ENCODE measurements at regions not wholly inside any gene's neighbourhood (a gene's known extent, or its start where the extent isn't known, plus 50 kb on each side); places are given as distances from the start of the nearest gene placed in this dataset.

DNA sequence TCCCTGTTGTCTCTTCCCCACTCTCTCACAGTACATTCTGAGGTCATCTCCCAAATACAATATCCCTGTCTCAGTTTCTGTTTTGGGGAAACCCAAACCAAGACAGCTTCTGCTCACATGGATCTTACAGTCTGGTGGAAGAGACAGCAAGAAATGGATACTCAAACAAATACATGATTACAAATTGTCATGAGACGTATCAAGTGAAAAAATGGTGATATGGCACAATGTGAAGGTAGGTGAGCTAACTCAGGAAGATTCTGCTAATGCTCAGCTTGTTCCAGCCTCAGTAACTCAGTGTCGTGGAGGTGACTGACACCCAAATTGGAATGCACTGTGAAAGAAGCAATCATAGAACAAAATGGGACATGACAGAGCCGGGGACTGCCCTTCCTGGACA lies 68.3 kb downstream of the CHST1 start:
- DNase-seq = no peak

DNA sequence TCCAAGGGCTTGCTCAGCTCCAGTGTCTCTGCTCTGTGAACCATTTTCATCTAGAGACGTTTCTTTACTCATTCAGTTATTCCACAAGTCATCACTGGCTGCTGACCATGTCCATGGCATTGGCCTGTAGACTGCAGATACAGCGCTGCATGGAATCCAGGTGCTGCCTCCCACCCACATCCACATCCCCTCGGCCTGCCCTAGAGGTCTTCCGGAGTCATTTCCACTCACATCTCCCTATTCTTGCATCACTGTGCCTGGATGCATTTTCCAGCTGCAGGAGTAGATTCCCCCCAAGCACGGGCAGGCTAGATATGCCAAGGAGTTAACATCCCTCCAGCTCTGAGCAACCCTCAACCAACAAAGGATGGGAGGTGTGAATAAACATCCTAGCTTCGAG lies 68.9 kb downstream of the CHST1 start:
- DNase-seq = no peak

- no peak for DNase-seq
Measured at GRCh38 chr11:45593992-45594391, 71.4 kb downstream of the CHST1 start.

DNA sequence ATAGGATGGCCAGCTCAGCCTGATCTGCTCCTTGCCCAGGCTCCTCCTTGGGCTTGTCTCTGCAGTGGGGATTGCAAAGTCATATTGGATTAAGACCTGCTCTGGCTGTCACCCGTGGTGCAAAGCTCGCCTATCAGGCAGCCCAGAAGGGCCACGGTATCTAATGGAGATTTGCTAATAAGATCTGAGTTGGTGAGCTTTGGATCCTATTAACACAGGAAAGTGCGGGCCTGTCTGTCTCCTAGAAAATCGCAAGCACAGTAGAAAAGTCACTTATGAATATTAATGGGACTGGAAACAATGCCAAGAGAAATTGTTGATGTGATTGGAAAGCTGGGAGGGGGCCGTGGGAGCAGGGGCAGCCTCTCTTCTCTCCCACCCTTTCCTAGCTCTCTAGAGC lies 72.8 kb downstream of the CHST1 start:
- no peak for DNase-seq

DNA sequence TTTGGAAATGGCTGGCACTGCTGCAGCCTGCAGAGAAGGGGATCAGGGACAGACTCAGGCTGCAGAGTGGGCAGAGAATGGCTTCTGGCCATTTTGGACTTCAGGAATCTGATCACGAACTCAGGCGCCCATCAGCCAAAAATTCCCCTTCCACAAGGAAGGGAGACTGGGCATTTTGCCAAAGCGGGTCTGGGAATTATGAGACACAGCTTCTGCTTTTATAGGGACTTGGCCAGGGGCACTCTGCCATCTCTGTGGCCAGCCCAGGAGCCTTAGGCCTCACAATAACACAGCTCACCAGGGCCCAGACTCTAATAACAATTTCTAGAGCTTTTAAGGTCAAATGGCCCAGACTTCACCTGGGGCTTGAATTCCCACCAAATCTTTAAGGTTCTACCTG lies 74.7 kb downstream of the CHST1 start:
- peak; percentile 44 for DNase-seq

DNA sequence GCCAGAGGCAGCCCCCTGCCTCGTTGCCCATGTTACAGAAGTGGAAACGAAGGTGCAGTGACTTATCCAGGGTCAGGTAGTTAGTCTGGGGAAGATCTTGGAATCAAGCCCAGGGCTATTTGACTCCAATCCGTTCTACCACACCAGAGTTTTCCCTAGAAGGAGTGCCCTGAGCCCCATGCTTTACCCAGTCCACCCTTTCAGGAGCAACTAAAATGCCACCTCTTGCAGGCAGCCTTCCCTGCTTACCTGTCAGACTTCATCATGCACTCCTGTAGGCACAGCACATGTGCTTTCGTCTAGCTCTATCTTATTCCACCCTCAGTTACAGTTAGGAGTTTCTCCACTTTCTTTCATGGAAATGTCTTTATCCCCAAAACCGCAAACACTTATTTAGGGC lies 80.2 kb downstream of the CHST1 start:
- DNase-seq = no peak

DNA sequence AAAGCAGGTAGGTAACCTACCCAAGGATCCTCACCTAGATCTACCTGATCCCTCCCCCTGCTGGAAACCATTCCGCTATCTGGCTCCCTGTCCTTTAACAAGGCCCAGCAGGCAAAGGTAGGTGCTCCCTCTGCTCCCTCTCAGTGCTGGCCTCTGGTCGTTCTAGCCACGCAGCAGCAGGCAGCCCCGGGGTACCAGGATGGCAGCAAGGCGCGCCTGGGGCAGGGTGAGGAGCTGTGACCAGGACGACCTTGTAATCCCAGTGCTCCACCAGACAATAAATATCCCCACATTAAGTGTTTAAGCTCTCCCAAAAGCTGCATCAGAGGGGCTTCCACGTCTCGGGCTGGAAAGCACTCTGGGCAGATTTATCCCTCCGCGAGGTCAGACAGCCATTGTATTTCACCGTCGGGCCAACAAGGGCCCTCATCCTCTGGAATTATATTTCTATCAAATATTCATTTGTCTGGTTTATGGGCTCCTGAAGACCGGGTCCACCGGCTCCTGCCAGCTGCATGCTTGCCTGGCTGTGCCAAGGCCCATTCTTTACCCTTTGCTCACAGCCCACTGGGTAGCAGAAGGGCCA lies 81.3 kb downstream of the CHST1 start:
- DNase-seq = no peak

- DNase-seq = no peak
Measured at GRCh38 chr11:45580399-45580798, 85.0 kb downstream of the CHST1 start.

- DNase-seq = no peak
Measured at GRCh38 chr11:45578316-45578715, 87.1 kb downstream of the CHST1 start.

GRCh38 chr11:45577752-45578151 lies 87.7 kb downstream of the CHST1 start:
- no peak for DNase-seq

DNA sequence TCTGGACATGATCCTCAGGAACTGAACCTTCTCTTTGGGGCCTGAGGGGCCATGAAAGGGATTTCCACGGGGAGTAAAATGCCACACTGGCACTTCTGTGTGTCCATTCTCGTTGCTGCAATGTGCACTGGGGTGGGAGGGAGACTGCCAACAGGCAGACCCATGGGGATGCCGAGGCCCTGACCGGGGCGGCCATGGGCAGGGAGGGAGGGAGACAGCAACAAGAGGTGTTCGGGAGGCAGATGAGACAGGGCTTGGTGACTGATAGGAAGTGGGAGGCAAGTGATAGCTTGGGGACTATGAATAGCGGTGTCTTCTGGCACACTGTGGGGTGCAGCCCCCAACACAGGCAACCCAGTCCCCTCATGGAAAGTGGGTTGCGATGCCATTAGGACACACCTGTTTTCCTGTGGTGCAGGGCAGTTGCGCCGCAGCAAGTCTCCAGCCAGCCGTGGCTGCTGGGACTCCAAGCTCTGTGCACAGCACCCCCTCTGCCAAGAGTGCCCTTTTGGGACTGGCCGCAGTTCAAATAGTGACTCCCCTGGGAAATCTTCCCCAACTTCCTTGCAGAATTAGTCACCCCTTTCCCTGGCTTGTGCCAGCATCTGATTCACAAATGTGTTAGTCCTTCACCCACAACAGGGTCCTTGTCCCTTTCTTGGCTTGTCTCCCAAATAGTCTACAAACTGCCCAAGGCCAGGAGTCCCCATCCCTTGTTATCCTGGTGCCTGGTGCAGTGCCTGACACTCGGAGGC lies 88.8 kb downstream of the CHST1 start:
- no peak for DNase-seq

GRCh38 chr11:45573728-45574127 lies 91.7 kb downstream of the CHST1 start:
- no peak for DNase-seq

GRCh38 chr11:45572354-45573123 lies 92.9 kb downstream of the CHST1 start:
- no peak for DNase-seq

DNA sequence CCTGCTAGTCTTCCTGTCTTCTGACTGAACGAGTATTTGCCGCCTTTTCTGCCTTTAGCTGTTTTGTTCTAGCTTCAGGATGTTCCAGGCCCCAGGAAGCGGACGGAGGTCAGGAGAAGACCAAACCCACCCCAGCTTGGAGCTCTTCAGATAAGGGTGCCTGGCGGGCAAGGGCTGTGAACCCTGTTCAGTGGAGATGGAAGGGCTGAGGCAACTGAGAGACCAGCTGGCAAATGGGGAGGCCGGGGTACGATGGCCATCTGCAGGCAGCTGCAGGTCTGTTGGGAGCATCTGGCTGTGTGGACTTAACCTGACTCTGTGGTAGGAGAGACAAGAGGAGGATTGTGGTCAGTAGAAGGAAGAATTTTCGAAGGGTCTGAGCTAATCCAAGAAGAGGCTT lies 95.6 kb downstream of the CHST1 start:
- DNase-seq = no peak

- no peak for DNase-seq
Measured at GRCh38 chr11:45568049-45568448, 97.4 kb downstream of the CHST1 start.

- no peak for DNase-seq
Measured at GRCh38 chr11:45565446-45565988, 99.9 kb downstream of the CHST1 start.

GRCh38 chr11:45563810-45564209 lies 101.6 kb downstream of the CHST1 start:
- DNase-seq = no peak

- no peak for DNase-seq
Measured at GRCh38 chr11:45563171-45563570, 102.3 kb downstream of the CHST1 start.

GRCh38 chr11:45560913-45561281 lies 104.5 kb downstream of the CHST1 start:
- DNase-seq = peak; percentile 64

- DNase-seq = peak; percentile 69
Measured at GRCh38 chr11:45560155-45560912, 105.1 kb downstream of the CHST1 start.

DNA sequence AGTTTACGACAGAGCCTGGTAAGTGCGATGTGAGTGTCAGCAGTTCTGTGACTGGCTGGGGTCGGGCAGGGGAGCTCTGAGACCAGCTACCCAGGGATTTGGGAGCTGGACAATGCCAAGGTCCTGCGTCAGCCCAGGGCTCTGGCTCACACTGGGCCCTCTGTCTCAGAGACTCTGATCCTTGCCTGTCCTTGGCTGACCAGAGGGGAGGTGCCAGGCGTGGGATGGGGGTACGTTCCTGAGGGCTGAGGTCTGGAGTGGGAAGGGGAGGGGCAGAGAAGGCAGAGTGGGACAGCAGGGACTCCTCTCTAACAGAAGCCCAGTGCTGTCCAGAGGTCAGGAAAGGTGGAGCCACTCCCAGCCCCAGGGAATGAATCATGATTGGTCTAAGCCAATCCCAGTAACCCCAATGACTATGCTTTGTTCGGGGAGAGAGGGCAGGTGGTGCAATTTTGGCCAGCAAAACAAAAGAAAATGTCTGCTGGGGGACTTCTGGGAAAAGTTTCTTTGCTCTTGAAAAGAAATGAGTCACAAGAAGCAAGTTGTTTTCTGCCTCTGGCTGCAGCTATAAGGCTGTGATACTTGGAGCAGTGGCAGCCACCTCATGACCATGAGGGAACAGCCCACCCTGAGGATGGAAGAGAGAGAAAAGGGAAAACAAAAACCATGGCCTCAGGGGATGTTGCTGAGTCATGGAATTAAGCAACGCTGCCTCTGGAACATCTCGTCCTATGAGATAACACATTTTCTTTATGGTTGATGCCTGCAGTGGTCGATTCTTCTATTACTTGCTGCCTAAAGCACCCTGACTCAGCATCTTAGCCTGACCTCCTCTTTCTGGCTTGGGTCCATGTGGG lies 108.3 kb downstream of the CHST1 start:
- DNase-seq = no peak

Data from NCI-H446 treated with DMSO at 0.1 percent for 48 hours (cell line).